HepG2 (cell line): ENCODE measurements at regions not wholly inside any gene's neighbourhood (a gene's known extent, or its start where the extent isn't known, plus 50 kb on each side); places are given as distances from the start of the nearest gene placed in this dataset.

Experiments used
- GATA4 ChIP-seq: sonication (generic); IDR thresholded peaks from 2 replicates; pipeline ENCODE4 v1.6.1; 2016; ENCODE audit warnings: antibody characterized with exemption, low read depth, borderline replicate concordance
- PHF20 ChIP-seq: sonication (generic); formaldehyde crosslinking; IDR thresholded peaks from 2 replicates; pipeline ENCODE4 v1.5.0; 2020; ENCODE audit warnings: mild to moderate bottlenecking, missing genetic modification reagents
- POLR2A ChIP-seq, 2 experiments: IDR thresholded peaks; 2 replicates each; pipeline ENCODE4 v1.6.1; 2011; ENCODE audit warnings: low read depth in 2 of 2, low read length in 2 of 2, mild to moderate bottlenecking in 1 of 2, moderate library complexity in 1 of 2; ENCODE audit not compliant: insufficient read depth in 1 of 2
- RXRA ChIP-seq: sonication (generic); formaldehyde crosslinking; IDR thresholded peaks from 2 replicates; pipeline ENCODE4 v1.5.1; 2020; ENCODE audit warnings: missing genetic modification reagents
- TAF1 ChIP-seq: sonication (generic); formaldehyde crosslinking; IDR thresholded peaks from 2 replicates; pipeline ENCODE4 v1.4.0; 2020; ENCODE audit warnings: missing genetic modification reagents
- ZBTB38 ChIP-seq: sonication (generic); formaldehyde crosslinking; IDR thresholded peaks from 2 replicates; pipeline ENCODE4 v1.5.1; 2020; ENCODE audit warnings: mild to moderate bottlenecking, missing genetic modification reagents
- ZFY ChIP-seq: sonication (generic); formaldehyde crosslinking; IDR thresholded peaks from 2 replicates; pipeline ENCODE4 v1.4.0; 2020; ENCODE audit warnings: missing genetic modification reagents
- ZNF780A ChIP-seq: sonication (generic); formaldehyde crosslinking; IDR thresholded peaks from 2 replicates; pipeline ENCODE4 v1.8.0; 2022; ENCODE audit warnings: mild to moderate bottlenecking, missing genetic modification reagents, moderate library complexity
- TF ChIP-seq, protein P1 (sequence below): sonication (generic); formaldehyde crosslinking; IDR thresholded peaks from 2 replicates; pipeline ENCODE4 v1.4.0; 2020; ENCODE audit warnings: missing genetic modification reagents, mild to moderate bottlenecking, borderline replicate concordance

GRCh38 chr2:8626572-8626971 lies 55.3 kb upstream of the ID2 start:
- peak; percentile 94 for TF ChIP-seq ZBTB38
- 0 out of 2 replicates have a peak, but pooled peaks have one; percentile 7 for TF ChIP-seq TAF1 (CRISPR knock-in tag)
- TF ChIP-seq, protein P1, sequence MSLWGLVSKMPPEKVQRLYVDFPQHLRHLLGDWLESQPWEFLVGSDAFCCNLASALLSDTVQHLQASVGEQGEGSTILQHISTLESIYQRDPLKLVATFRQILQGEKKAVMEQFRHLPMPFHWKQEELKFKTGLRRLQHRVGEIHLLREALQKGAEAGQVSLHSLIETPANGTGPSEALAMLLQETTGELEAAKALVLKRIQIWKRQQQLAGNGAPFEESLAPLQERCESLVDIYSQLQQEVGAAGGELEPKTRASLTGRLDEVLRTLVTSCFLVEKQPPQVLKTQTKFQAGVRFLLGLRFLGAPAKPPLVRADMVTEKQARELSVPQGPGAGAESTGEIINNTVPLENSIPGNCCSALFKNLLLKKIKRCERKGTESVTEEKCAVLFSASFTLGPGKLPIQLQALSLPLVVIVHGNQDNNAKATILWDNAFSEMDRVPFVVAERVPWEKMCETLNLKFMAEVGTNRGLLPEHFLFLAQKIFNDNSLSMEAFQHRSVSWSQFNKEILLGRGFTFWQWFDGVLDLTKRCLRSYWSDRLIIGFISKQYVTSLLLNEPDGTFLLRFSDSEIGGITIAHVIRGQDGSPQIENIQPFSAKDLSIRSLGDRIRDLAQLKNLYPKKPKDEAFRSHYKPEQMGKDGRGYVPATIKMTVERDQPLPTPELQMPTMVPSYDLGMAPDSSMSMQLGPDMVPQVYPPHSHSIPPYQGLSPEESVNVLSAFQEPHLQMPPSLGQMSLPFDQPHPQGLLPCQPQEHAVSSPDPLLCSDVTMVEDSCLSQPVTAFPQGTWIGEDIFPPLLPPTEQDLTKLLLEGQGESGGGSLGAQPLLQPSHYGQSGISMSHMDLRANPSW (CRISPR knock-in tag) = no peak; the same call in 1 of the 2 replicates
- TF ChIP-seq ZNF780A (CRISPR knock-in tag) = no peak
- no peak for TF ChIP-seq GATA4
- TF ChIP-seq ZFY (CRISPR knock-in tag) = no peak; the same call in 1 of the 2 replicates
- no peak for TF ChIP-seq RXRA
- TF ChIP-seq PHF20 (CRISPR knock-in tag) = no peak
- TF ChIP-seq POLR2A (IDR thresholded peaks at IDR 0.05; ENCODE audit: insufficient read depth in 1 of 2, low read depth in 2 of 2, low read length in 2 of 2) = 0 out of 4 replicates have a peak, but pooled peaks of 1 of the 2 experiments have one; percentile 41
